Spleen (tissue), 7 donors: ENCODE measurements at regions not wholly inside any gene's neighbourhood (a gene's known extent, or its start where the extent isn't known, plus 50 kb on each side); places are given as distances from the start of the nearest gene placed in this dataset.

ENCODE experiments used
- CTCF ChIP-seq, 11 experiments: fragments of 200-600 bp in 7 of 11; fragments of 450-650 bp in 4 of 11; sonication (generic) in 4 of 11; IDR thresholded peaks in 8 of 11; conservative IDR thresholded peaks in 3 of 11; 1 replicate in 7 of 11; 2 replicates in 4 of 11; pipeline versions ENCODE4 v1.4.0 to v1.8.0; 2016 to 2021; ENCODE audit warnings: antibody characterized with exemption in 11 of 11, inconsistent platforms in 4 of 11, mild to moderate bottlenecking in 1 of 11
- POLR2A ChIP-seq, 3 donors: fragments of 450-650 bp; IDR thresholded peaks; one replicate each; pipeline ENCODE4 v1.5.1; 2017; ENCODE audit warnings: antibody characterized with exemption in 3 of 3, mild to moderate bottlenecking in 1 of 3
- POLR2AphosphoS5 ChIP-seq, 3 donors: sonication (generic); formaldehyde crosslinking; IDR thresholded peaks; one replicate each; pipeline ENCODE4 v1.5.1; 2017; ENCODE audit warnings: antibody characterized with exemption in 3 of 3
- donor health status: DM: no; HTN: no; CAD: no; lungs with moderate emphysema.
- donor health status: DM: no; HTN: no; CAD: no.
- donor health status: DM: no; HTN: no; CAD: no.

- TF ChIP-seq CTCF (IDR thresholded peaks at IDR 0.05 in 8 of 11, conservative IDR thresholded peaks at IDR 0.05 in 3 of 11): no peak
- no peak for TF ChIP-seq POLR2A (IDR thresholded peaks at IDR 0.05)
- no peak for TF ChIP-seq POLR2AphosphoS5 (IDR thresholded peaks at IDR 0.05)
Observed at GRCh38 chr2:139990646-139991335, 1210.6 kb upstream of the NXPH2 start.
